GM23338 (cell line): ENCODE measurements at regions not wholly inside any gene's neighbourhood (a gene's known extent, or its start where the extent isn't known, plus 50 kb on each side); places are given as distances from the start of the nearest gene placed in this dataset.

ENCODE experiments used
- ATAC-seq: fragments of 200-7000 bp; cut with Tn5 transposase; 3 replicates; pipeline ENCODE4 v1.9.1; 2020
- DNase-seq: peaks from one replicate; pipeline ENCODE4 v3.0.0-alpha.2; 2015; ENCODE audit warnings: low spot score
- H2AFZ ChIP-seq: fragments of 200-600 bp; sonication (generic); 2 replicates; pipeline ENCODE4 v1.8.0; 2016; ENCODE audit warnings: antibody characterized with exemption, mild to moderate bottlenecking, moderate library complexity
- H3F3A ChIP-seq: fragments of 200-600 bp; sonication (generic); replicated peaks from 2 replicates; pipeline ENCODE4 v1.8.0; 2017; ENCODE audit warnings: antibody characterized with exemption, mixed run types, low read depth
- H3K27ac ChIP-seq: fragments of 200-600 bp; sonication (generic); 2 replicates; pipeline ENCODE4 v1.6.1; 2016; ENCODE audit warnings: low read depth
- H3K27me3 ChIP-seq: fragments of 200-600 bp; sonication (generic); 2 replicates; pipeline ENCODE4 v1.8.0; 2016; ENCODE audit warnings: mild to moderate bottlenecking, mixed run types, moderate library complexity; ENCODE audit not compliant: insufficient read depth
- H3K36me3 ChIP-seq: fragments of 200-600 bp; sonication (generic); 2 replicates; pipeline ENCODE4 v1.8.0; 2016; ENCODE audit warnings: mild to moderate bottlenecking; ENCODE audit not compliant: insufficient read depth
- H3K4me1 ChIP-seq: fragments of 200-600 bp; sonication (generic); 2 replicates; pipeline ENCODE4 v1.8.0; 2016; ENCODE audit warnings: mild to moderate bottlenecking, moderate library complexity; ENCODE audit not compliant: insufficient read depth
- H3K4me2 ChIP-seq: fragments of 200-600 bp; sonication (generic); 2 replicates; pipeline ENCODE4 v1.7.1; 2017; ENCODE audit warnings: mixed run types
- H3K4me3 ChIP-seq: fragments of 200-600 bp; sonication (generic); 2 replicates; pipeline ENCODE4 v1.6.1; 2016; ENCODE audit warnings: mixed run types
- H3K79me2 ChIP-seq: fragments of 200-600 bp; sonication (generic); replicated peaks from 2 replicates; pipeline ENCODE4 v1.8.0; 2017; ENCODE audit warnings: mild to moderate bottlenecking; ENCODE audit not compliant: insufficient read depth
- H3K9me2 ChIP-seq: fragments of 200-600 bp; sonication (generic); 2 replicates; pipeline ENCODE4 v1.8.0; 2017; ENCODE audit not compliant: insufficient read depth
- H4K20me1 ChIP-seq: fragments of 200-600 bp; sonication (generic); replicated peaks from 2 replicates; pipeline ENCODE4 v1.8.0; 2017; ENCODE audit warnings: mild to moderate bottlenecking; ENCODE audit not compliant: insufficient read depth
- H3K27ac Mint-ChIP-seq: 2 replicates; pipeline ENCODE4 v1.8.0; 2020; ENCODE audit warnings: inconsistent platforms, mild to moderate bottlenecking, moderate library complexity, mixed read lengths
- H3K27me3 Mint-ChIP-seq: 3 replicates; pipeline ENCODE4 v1.8.0; 2022; ENCODE audit warnings: low read depth, mild to moderate bottlenecking, moderate library complexity, mixed read lengths, inconsistent platforms; ENCODE audit not compliant: insufficient read depth, poor library complexity
- H3K36me3 Mint-ChIP-seq: 3 replicates; pipeline ENCODE4 v1.8.0; 2021; ENCODE audit warnings: low read depth, mild to moderate bottlenecking, inconsistent platforms, moderate library complexity, mixed read lengths
- H3K4me1 Mint-ChIP-seq: 3 replicates; pipeline ENCODE4 v1.8.0; 2020; ENCODE audit warnings: mild to moderate bottlenecking, inconsistent platforms, mixed read lengths
- H3K4me3 Mint-ChIP-seq: 3 replicates; pipeline ENCODE4 v1.8.0; 2021; ENCODE audit warnings: moderate library complexity, mild to moderate bottlenecking, inconsistent platforms, mixed read lengths
- H3K9me3 Mint-ChIP-seq: 3 replicates; pipeline ENCODE4 v1.8.0; 2020; ENCODE audit warnings: moderate library complexity, mild to moderate bottlenecking, inconsistent platforms, mixed read lengths
- CREB1 ChIP-seq: fragments of 250-450 bp; sonication (Bioruptor Pico); IDR thresholded peaks from 2 replicates; pipeline ENCODE4 v1.5.0; 2020; ENCODE audit warnings: low read depth, mild to moderate bottlenecking, moderate library complexity
- CTCF ChIP-seq, 2 experiments: fragments of 200-600 bp in 1 of 2; sonication (generic) in 1 of 2; conservative IDR thresholded peaks; 2 replicates each; pipeline versions ENCODE4 v1.5.1 to v1.6.1; 2016 to 2017; ENCODE audit warnings: antibody characterized with exemption in 2 of 2, low read depth in 2 of 2, mild to moderate bottlenecking in 2 of 2, moderate library complexity in 1 of 2
- ETS1 ChIP-seq: IDR thresholded peaks from 2 replicates; pipeline ENCODE4 v1.6.1; 2016; ENCODE audit warnings: antibody characterized with exemption
- EZH2 ChIP-seq: fragments of 200-600 bp; sonication (generic); IDR thresholded peaks from one replicate; pipeline ENCODE4 v1.8.0; 2017; ENCODE audit warnings: antibody characterized with exemption, mild to moderate bottlenecking, low read depth; ENCODE audit not compliant: unreplicated experiment
- EZH2phosphoT487 ChIP-seq: fragments of 200-600 bp; sonication (generic); IDR thresholded peaks from one replicate; pipeline ENCODE4 v1.8.1; 2018; ENCODE audit warnings: antibody characterized with exemption; ENCODE audit not compliant: unreplicated experiment
- REST ChIP-seq: IDR thresholded peaks from one replicate; pipeline ENCODE4 v1.6.1; 2018; ENCODE audit warnings: antibody characterized with exemption; ENCODE audit not compliant: unreplicated experiment
- STAT1 ChIP-seq: IDR thresholded peaks from one replicate; pipeline ENCODE4 v1.6.1; 2016; ENCODE audit warnings: antibody characterized with exemption; ENCODE audit not compliant: unreplicated experiment
- ZNF114 ChIP-seq: fragments of 250-450 bp; sonication (Bioruptor Pico); IDR thresholded peaks from 2 replicates; pipeline ENCODE4 v1.5.0; 2020; ENCODE audit warnings: mild to moderate bottlenecking, moderate library complexity
- ZNF462 ChIP-seq: fragments of 250-450 bp; sonication (Bioruptor Pico); IDR thresholded peaks from 2 replicates; pipeline ENCODE4 v1.5.0; 2020; ENCODE audit warnings: mild to moderate bottlenecking, moderate library complexity

- TF ChIP-seq ZNF462 (CRISPR knock-in tag) (no peak), EZH2 (no peak), ETS1 (no peak), ZNF114 (no peak)
These were observed 182.7 kb upstream of the PPP1R26 start (continued) for GRCh38 chr9:135296735-135297455.

GRCh38 chr9:135297456-135298075, 182.0 kb upstream of the PPP1R26 start:
- Histone ChIP-seq H2AFZ (no peak overlapping the region), H3K36me3 (no peaks in the 10 kb centered on the region), H3K79me2 (no peaks in the 10 kb centered on the region), H3K4me2 (no peak overlapping the region), H3K4me3 (no peak overlapping the region), H3K4me1 (peaks cover 22% of the 10 kb centered on the region), H3F3A (no peaks in the 10 kb centered on the region), H4K20me1 (no peaks in the 10 kb centered on the region), H3K27ac (no peak overlapping the region), H3K27me3 (no peaks in the 10 kb centered on the region), H3K9me2 (no peaks in the 10 kb centered on the region)
- Mint-ChIP-seq H3K9me3 (no peaks in the 10 kb centered on the region), H3K4me3 (no peak overlapping the region), H3K4me1 (peaks cover 34% of the 10 kb centered on the region), H3K27me3 (peaks cover 12% of the 10 kb centered on the region), H3K36me3 (no peaks in the 10 kb centered on the region), H3K27ac (no peak overlapping the region)
- no peak for DNase-seq
- peak; percentile 18 for ATAC-seq
- TF ChIP-seq CREB1 (no peak), ETS1 (no peak), REST (no peak), STAT1 (no peak), ZNF114 (no peak), CTCF (conservative IDR thresholded peaks at IDR 0.05; ENCODE audit: low read depth in 2 of 2) (no peak), EZH2phosphoT487 (no peak)
